Inflammatory macrophage treated with lipopolysaccharide for 1 hour (primary cell): ENCODE measurements at regions not wholly inside any gene's neighbourhood (a gene's known extent, or its start where the extent isn't known, plus 50 kb on each side); places are given as distances from the start of the nearest gene placed in this dataset.
"Not testable (repeated sequence)": the region's sequence is repeated elsewhere in the genome, so short reads cannot be mapped to it uniquely, and the experiment has no call there.

ENCODE experiments used
- DNase-seq, 2 donors: peaks; one replicate each; pipeline ENCODE4 v3.0.0-alpha.2; 2020 to 2022

- no peak for DNase-seq
Measured at GRCh38 chr14:27660683-27661082, 1062.8 kb upstream of the NOVA1 start.

GRCh38 chr14:27668531-27668930, 1070.7 kb upstream of the NOVA1 start:
- DNase-seq: no peak

GRCh38 chr14:27672047-27672446, 1074.2 kb upstream of the NOVA1 start:
- no peak for DNase-seq

- not testable (repeated sequence) for DNase-seq
Measured at GRCh38 chr14:27672811-27673737, 1075.2 kb upstream of the NOVA1 start.

- DNase-seq: no peak
Measured at GRCh38 chr14:27686137-27686536, 1080.5 kb upstream of the FOXG1 start.

GRCh38 chr14:27688841-27689444, 1077.6 kb upstream of the FOXG1 start:
- DNase-seq: no peak

- DNase-seq: no peak
Measured at GRCh38 chr14:27712364-27712763, 1054.2 kb upstream of the FOXG1 start.

- no peak for DNase-seq
Measured at GRCh38 chr14:27715561-27715960, 1051.0 kb upstream of the FOXG1 start.

- no peak for DNase-seq
Measured at GRCh38 chr14:27721760-27722159, 1044.8 kb upstream of the FOXG1 start.

- no peak for DNase-seq
Measured at GRCh38 chr14:27725482-27725881, 1041.1 kb upstream of the FOXG1 start.

- DNase-seq: no peak
Measured at GRCh38 chr14:27727251-27727770, 1039.3 kb upstream of the FOXG1 start.

- DNase-seq: no peak
Measured at GRCh38 chr14:27730204-27730603, 1036.4 kb upstream of the FOXG1 start.

GRCh38 chr14:27739657-27740156, 1026.9 kb upstream of the FOXG1 start:
- DNase-seq: no peak

GRCh38 chr14:27750114-27750513, 1016.5 kb upstream of the FOXG1 start:
- DNase-seq: peak in 1 of 2 donors; percentile 10

GRCh38 chr14:27757642-27758041, 1008.9 kb upstream of the FOXG1 start:
- not testable (repeated sequence) for DNase-seq

- not testable (repeated sequence) for DNase-seq
Measured at GRCh38 chr14:27760367-27760766, 1006.2 kb upstream of the FOXG1 start.

- DNase-seq: not testable (repeated sequence)
Measured at GRCh38 chr14:27799066-27800028, 967.2 kb upstream of the FOXG1 start.

- DNase-seq: not testable (repeated sequence)
Measured at GRCh38 chr14:27817746-27818430, 948.7 kb upstream of the FOXG1 start.

GRCh38 chr14:27826149-27826548, 940.4 kb upstream of the FOXG1 start:
- DNase-seq: peak; percentile 52 to 53

GRCh38 chr14:27831978-27832377, 934.6 kb upstream of the FOXG1 start:
- DNase-seq: not testable (repeated sequence)

- not testable (repeated sequence) for DNase-seq
Measured at GRCh38 chr14:27833001-27833400, 933.6 kb upstream of the FOXG1 start.

- no peak for DNase-seq
Measured at GRCh38 chr14:27836386-27836785, 930.2 kb upstream of the FOXG1 start.
